ENCODE measurements at regions not wholly inside any gene's neighbourhood (a gene's known extent, or its start where the extent isn't known, plus 50 kb on each side); places are given as distances from the start of the nearest gene placed in this dataset.

DNA sequence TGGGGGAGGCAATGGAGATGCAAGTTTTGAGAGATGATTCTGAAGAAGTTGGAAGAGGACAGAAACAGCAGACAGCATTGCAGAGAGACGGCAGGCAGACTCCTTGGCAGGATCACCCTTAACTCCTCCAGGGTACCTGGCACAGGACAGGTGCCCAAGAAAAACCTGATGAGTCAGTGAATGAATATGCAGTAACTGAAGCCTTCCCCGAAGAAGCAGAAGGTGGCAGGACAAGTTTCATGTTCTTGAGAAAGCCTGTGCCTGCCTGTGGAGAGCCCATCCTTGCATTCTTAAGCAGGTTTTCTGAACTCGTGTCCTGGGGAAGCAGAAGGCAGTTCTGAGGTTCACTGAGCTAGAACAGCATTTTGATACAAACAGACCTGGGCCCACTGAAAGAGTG is 79.6 kb upstream of the SASH1 start:
- Histone ChIP-seq H2AFZ (ENCODE audit: low read length) (no peak overlapping the region), H3K9me3 (ENCODE audit: low read length) (no peaks in the 10 kb centered on the region), H3K4me2 (ENCODE audit: low read length) (peak overlapping the region; percentile 67), H4K20me1 (ENCODE audit: low read length) (no peaks in the 10 kb centered on the region), H3K9me2 (replicated peaks; ENCODE audit: low read length) (no peaks in the 10 kb centered on the region), H3K4me3 (ENCODE audit: low read length) (no peak overlapping the region), H3K79me2 (ENCODE audit: low read length) (no peaks in the 10 kb centered on the region), H3K4me1 (ENCODE audit: insufficient read depth, low read length) (peaks cover 29% of the 10 kb centered on the region), H3F3A (ENCODE audit: low read length, unreplicated experiment) (peaks cover 1% of the 10 kb centered on the region), H3K36me3 (ENCODE audit: low read depth, low read length) (no peaks in the 10 kb centered on the region), H3K9ac (ENCODE audit: low read length) (no peak overlapping the region), H3K27me3 (ENCODE audit: low read length) (no peaks in the 10 kb centered on the region), H3K27ac (ENCODE audit: low read length) (no peak overlapping the region)
- TF ChIP-seq, protein P1, sequence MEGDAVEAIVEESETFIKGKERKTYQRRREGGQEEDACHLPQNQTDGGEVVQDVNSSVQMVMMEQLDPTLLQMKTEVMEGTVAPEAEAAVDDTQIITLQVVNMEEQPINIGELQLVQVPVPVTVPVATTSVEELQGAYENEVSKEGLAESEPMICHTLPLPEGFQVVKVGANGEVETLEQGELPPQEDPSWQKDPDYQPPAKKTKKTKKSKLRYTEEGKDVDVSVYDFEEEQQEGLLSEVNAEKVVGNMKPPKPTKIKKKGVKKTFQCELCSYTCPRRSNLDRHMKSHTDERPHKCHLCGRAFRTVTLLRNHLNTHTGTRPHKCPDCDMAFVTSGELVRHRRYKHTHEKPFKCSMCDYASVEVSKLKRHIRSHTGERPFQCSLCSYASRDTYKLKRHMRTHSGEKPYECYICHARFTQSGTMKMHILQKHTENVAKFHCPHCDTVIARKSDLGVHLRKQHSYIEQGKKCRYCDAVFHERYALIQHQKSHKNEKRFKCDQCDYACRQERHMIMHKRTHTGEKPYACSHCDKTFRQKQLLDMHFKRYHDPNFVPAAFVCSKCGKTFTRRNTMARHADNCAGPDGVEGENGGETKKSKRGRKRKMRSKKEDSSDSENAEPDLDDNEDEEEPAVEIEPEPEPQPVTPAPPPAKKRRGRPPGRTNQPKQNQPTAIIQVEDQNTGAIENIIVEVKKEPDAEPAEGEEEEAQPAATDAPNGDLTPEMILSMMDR (conservative IDR thresholded peaks at IDR 0.05; ENCODE audit: low read depth, low read length) = no peak
- TF ChIP-seq EZH2phosphoT487 (IDR thresholded peaks at IDR 0.05; ENCODE audit: borderline replicate concordance, low read length) = no peak
- TF ChIP-seq EZH2 (IDR thresholded peaks at IDR 0.05; ENCODE audit: low read length, unreplicated experiment) = no peak
- ChIA-PET CTCF (no interaction called here), POLR2A (ENCODE audit: unreplicated experiment) (no interaction called here)
- ATAC-seq = peak; percentile 78
- intact Hi-C loops (cut with micrococcal nuclease) = loop anchor here (2.0 kb wide), 1 partner anchor 80 kb away; the partner anchor contains the start of gene SASH1
- BruUV-seq (replicated peaks) = no TSS peak
- peak; percentile 82 for DNase-seq

DNA sequence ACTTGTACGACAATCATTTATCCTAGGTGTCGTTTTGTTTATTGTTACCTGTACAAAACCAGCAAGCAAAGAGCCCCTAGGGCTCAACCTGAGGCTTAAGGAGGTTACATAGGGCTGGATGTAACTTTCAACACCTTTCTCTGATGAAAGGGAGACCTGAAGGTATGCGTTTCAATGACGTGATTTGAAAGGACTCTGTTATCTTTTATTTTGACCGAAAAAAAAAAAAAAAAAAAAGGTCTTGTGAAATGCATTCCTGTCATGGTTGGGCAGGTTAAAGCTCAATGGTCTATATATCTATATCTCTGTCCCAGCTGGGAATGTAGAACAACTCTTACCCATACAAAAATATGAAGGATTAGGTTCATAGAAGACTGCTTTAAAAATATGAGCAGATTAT is 78.7 kb upstream of the SASH1 start:
- H3K27ac ChIP-seq (ENCODE audit: low read length) = no peak overlapping the region
- H3K4me3 ChIP-seq (ENCODE audit: low read length) = no peak overlapping the region
- POLR2A ChIA-PET (ENCODE audit: unreplicated experiment) = no interaction called here
- TF ChIP-seq EZH2 (IDR thresholded peaks at IDR 0.05; ENCODE audit: low read length, unreplicated experiment) (no peak), EZH2phosphoT487 (IDR thresholded peaks at IDR 0.05; ENCODE audit: borderline replicate concordance, low read length) (no peak)
- TF ChIP-seq, protein P1 (conservative IDR thresholded peaks at IDR 0.05; ENCODE audit: low read depth, low read length) = no peak
- CTCF ChIA-PET = no interaction called here
- BruUV-seq (replicated peaks) = no TSS peak
- no peaks in the 10 kb centered on the region for H3K27me3 ChIP-seq (ENCODE audit: low read length)
- H4K20me1 ChIP-seq (ENCODE audit: low read length) = no peaks in the 10 kb centered on the region
- no peaks in the 10 kb centered on the region for H3K9me2 ChIP-seq (replicated peaks; ENCODE audit: low read length)
- peaks cover 38% of the 10 kb centered on the region for H3K4me1 ChIP-seq (ENCODE audit: insufficient read depth, low read length)
- intact Hi-C loops (cut with micrococcal nuclease) = loop anchor here (2.0 kb wide), 1 partner anchor 79 kb away; the partner anchor contains the start of gene SASH1
- no peak for ATAC-seq
- DNase-seq = no peak
- H3F3A ChIP-seq (ENCODE audit: low read length, unreplicated experiment) = peaks cover 6% of the 10 kb centered on the region
- H3K79me2 ChIP-seq (ENCODE audit: low read length) = no peaks in the 10 kb centered on the region
- H3K9me3 ChIP-seq (ENCODE audit: low read length) = no peaks in the 10 kb centered on the region
- no peak overlapping the region for H3K9ac ChIP-seq (ENCODE audit: low read length)
- H2AFZ ChIP-seq (ENCODE audit: low read length) = no peak overlapping the region
- no peaks in the 10 kb centered on the region for H3K36me3 ChIP-seq (ENCODE audit: low read depth, low read length)
- H3K4me2 ChIP-seq (ENCODE audit: low read length) = no peak overlapping the region

DNA sequence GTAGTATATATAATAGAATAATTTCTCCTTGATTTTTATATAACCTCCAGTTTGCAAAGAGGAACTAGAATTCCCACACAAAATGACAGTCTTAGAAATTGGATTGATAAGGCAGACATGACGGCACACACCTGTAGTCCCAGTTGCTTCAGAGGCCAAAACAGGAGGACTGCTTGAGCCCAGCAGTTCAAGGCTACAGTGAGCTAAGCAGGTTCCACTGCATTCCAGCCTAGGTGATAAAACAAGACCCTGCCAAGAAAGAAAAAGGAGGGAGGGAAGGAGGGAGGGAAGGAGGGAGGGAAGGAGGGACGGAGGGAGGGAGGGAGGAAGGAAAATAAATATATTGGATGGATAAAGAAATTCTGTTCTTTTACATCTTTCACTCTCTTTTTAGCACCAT is 77.6 kb upstream of the SASH1 start:
- H3K4me3 ChIP-seq (ENCODE audit: low read length) = no peak overlapping the region
- BruUV-seq (replicated peaks) = no TSS peak
- no peaks in the 10 kb centered on the region for H3K79me2 ChIP-seq (ENCODE audit: low read length)
- no peaks in the 10 kb centered on the region for H3K9me3 ChIP-seq (ENCODE audit: low read length)
- ChIA-PET CTCF (no interaction called here), POLR2A (ENCODE audit: unreplicated experiment) (no interaction called here)
- TF ChIP-seq, protein P1 (conservative IDR thresholded peaks at IDR 0.05; ENCODE audit: low read depth, low read length) = no peak
- intact Hi-C loops (cut with micrococcal nuclease) = loop anchor here (5.0 kb wide), 2 partner anchors 42 to 197 kb away; no protein-coding TSS in a partner anchor
- no peak overlapping the region for H3K4me2 ChIP-seq (ENCODE audit: low read length)
- H3K27ac ChIP-seq (ENCODE audit: low read length) = no peak overlapping the region
- H3K36me3 ChIP-seq (ENCODE audit: low read depth, low read length) = no peaks in the 10 kb centered on the region
- H3K27me3 ChIP-seq (ENCODE audit: low read length) = no peaks in the 10 kb centered on the region
- H4K20me1 ChIP-seq (ENCODE audit: low read length) = no peaks in the 10 kb centered on the region
- DNase-seq (peak; percentile 63), ATAC-seq (no peak)
- H3K4me1 ChIP-seq (ENCODE audit: insufficient read depth, low read length) = peaks cover 45% of the 10 kb centered on the region
- no peaks in the 10 kb centered on the region for H3K9me2 ChIP-seq (replicated peaks; ENCODE audit: low read length)
- H3K9ac ChIP-seq (ENCODE audit: low read length) = no peak overlapping the region
- no peak overlapping the region for H2AFZ ChIP-seq (ENCODE audit: low read length)
- peaks cover 6% of the 10 kb centered on the region for H3F3A ChIP-seq (ENCODE audit: low read length, unreplicated experiment)

Data from PC-3 (cell line).